Hematopoietic multipotent progenitor cell treated with erythropoietin and hydrocortisone succinate and interleukin-3 and kit ligand, for 17 days (in vitro differentiated cells): ENCODE measurements at regions not wholly inside any gene's neighbourhood (a gene's known extent, or its start where the extent isn't known, plus 50 kb on each side); places are given as distances from the start of the nearest gene placed in this dataset.

Experiments used
- DNase-seq: peaks from one replicate; pipeline ENCODE4 v3.0.0-alpha.2; 2015; ENCODE audit warnings: low spot score

- no peak for DNase-seq
Measured at GRCh38 chr1:228920831-228921230, 185.6 kb downstream of the RHOU start.

- DNase-seq, result no peak
Measured at GRCh38 chr1:228921481-228921880, 186.2 kb downstream of the RHOU start.

DNA sequence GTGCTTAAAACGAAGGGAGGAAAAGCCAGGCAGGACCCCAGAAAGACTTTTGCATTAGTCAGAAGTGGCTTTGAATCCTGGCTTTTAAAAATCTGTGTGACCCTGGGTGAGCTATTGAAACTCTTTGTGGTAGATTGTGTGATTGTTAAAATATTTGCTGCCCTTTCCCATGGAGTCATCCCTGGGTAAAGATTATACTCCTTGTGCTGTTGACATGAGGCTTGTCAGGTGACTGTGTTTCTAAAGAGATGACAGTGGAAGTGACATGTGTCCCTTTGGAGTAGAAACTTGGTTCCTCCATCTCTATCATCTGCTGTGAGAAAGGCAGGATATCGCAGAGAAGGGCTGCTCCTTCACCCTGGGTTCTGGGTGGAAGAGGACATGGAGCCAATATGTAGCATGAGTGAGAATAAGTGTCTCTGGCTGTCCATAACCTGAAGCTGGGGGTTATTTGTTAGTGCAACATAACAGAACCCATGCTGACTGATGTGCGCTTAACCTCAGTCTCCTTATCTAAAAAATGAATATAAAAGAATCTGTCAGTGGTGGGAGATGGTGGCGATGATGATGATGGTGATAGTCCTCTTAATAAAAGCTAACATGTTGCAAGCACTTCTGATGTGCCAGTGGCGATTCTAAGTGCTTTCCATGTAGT lies 187.6 kb downstream of the RHOU start:
- DNase-seq, result no peak

GRCh38 chr1:228923973-228924686 lies 188.9 kb downstream of the RHOU start:
- no peak for DNase-seq

GRCh38 chr1:228925691-228926090 lies 190.4 kb downstream of the RHOU start:
- DNase-seq, result no peak

DNA sequence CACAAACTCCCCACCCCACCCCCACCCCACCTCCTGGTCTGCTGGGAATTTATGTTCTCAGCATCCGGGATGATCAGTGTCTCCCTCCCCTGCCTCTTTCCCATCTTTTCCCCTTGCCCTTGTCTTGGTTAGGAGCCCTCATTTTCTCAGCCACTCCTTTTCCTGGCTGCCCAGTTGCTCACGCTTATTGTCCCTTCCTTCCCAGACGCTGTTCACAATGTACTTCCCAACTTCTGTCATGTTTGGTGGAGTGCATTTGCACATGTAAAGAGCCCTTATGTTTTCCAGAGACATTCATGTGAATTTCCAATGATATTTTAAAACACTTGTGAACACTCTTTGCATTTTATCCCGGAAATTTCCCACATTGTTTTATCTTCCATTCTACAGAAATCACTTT lies 192.1 kb downstream of the RHOU start:
- DNase-seq, result no peak

DNA sequence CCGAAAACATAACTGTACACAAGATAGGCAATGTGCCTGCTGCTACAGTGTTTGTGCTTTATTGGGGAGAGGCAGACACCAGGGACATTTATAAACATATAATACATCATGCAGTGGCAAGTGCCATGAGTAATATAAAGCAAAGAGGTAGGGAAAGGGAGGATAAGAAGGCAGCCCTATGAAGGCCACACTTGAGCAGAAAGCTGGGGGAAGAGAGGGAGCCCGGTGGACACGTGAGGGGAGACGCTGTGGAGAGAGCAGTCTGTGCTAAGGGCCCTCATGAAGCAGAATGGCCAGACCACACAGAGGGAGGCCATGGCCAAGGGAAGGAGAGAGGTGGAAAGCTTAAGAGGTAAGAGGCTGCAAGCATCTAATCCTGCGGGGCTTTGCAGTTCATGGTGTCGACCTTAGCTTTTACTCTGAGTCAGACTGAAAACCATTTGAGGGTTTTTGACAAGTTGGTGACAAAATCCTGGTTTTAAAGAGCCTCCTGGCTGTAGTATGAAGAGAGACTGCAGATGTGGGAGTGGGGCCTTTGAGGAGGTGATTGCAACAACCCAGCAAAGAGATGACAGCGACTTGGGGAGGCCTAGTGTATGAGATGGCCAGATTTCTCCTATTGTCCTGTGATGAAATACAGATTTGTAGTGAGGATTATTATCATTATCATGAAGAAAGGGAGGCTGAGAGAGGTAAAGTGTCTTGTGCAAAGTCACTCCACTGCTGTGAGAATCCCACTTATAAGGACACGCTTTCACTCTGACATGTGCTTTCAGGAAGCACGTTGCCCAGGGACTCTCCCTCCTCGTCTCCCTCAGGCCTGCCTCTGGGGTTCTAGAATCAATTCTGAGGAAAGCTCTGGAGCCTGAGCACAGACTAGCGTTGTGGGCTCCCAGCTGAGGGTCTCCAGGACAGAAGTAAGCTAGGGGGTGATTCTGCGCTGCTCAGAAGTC lies 192.9 kb downstream of the RHOU start:
- DNase-seq, result no peak

- DNase-seq, result no peak
Measured at GRCh38 chr1:228929476-228930027, 194.3 kb downstream of the RHOU start.

GRCh38 chr1:228930479-228930957 lies 195.2 kb downstream of the RHOU start:
- DNase-seq, result no peak

GRCh38 chr1:228933753-228934152 lies 198.5 kb downstream of the RHOU start:
- DNase-seq, result no peak

GRCh38 chr1:228935198-228935663 lies 200.0 kb downstream of the RHOU start:
- no peak for DNase-seq

- DNase-seq, result no peak
Measured at GRCh38 chr1:228935855-228936727, 200.8 kb downstream of the RHOU start.

DNA sequence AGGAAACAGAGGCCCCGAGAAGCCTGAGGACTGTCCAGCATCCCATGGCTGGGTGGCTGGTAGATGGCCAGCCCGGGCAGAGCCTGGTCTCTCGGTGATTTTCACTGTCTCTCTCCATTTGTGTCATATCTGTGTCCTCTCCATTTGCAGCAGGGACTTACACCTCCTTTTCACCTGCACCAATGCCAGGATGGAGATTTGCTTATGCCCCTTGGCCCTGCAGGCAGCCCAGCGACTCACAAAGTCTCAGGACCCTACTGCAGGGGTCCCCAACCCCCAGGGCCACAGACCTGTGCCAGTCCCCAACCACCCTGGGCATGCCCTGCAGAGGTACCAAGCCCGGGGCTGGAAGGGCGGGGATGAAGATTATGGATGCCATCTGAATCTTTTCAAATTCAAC lies 201.6 kb downstream of the RHOU start:
- DNase-seq, result no peak

DNA sequence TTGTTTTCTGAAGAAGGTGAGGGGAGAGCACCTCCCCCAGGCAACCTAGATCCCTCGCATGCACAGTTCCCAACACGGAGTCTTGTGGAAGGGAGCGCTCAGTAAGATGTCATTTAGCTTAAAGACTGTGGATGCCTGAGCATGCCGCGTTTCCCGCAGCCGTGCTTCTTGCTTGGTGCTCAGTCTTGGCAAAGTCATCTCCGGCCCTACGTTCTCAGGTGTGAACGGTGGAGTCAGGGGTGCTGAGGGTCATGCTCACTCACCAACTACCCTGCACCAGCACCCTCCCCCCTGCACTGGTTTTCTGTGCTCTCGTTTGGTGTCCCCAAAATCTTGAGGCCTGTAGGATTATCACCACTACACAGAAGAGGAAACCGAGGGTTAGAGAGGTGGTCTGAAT lies 202.1 kb downstream of the RHOU start:
- DNase-seq, result no peak

- DNase-seq, result no peak
Measured at GRCh38 chr1:228937851-228938536, 202.7 kb downstream of the RHOU start.

DNA sequence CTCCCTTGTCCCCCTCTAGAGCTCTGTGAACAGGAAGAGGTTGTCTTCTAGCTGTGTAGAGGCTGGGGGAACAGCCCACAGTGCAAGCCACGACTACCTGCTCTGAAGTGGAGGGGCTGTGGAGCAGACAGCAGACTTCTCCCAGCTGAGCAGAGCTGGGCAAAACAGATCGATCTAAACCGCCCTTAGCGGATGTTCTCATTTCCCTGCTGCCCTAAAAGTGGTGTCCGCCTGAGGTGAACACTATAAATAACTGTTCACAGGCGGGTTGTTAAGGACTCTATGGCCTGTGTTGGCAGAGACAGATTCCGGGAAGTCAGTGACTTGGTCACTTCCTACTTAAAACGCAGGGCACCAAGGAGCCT lies 203.2 kb downstream of the RHOU start:
- DNase-seq, result no peak

DNA sequence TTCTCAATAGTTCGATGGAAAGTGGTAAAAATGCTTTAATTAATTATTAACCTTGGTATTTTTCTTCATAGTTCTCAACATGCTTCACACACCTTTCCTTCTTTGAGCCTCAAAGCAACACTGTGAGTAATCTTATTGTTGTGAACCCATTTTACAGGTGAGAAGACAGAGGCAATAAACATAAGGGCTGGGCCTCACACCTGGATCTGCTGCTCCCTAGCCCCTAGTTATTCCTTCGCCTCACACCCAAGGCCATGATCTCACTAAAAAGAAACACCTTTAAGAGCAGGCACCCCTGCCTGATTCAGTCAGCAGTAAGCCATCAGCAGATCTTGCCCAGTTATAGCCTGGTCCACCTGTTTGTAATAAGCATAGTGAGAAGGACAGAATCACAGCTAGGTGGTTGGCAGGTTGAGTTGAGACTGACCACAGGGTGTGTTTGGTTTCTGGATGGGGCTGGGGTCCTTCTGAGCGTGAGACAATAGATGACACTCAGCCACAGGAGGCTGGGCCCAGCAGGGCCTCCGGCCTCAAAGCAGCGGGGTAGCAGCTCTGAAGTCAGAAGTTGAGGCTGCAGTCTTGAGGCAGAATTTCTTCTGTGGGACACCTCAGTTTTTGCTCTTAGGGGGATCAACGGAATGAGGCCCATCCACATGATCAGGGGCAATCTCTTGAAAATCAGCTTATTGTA lies 203.9 kb downstream of the RHOU start:
- DNase-seq, result no peak

- DNase-seq, result no peak
Measured at GRCh38 chr1:228939881-228940392, 204.7 kb downstream of the RHOU start.

DNA sequence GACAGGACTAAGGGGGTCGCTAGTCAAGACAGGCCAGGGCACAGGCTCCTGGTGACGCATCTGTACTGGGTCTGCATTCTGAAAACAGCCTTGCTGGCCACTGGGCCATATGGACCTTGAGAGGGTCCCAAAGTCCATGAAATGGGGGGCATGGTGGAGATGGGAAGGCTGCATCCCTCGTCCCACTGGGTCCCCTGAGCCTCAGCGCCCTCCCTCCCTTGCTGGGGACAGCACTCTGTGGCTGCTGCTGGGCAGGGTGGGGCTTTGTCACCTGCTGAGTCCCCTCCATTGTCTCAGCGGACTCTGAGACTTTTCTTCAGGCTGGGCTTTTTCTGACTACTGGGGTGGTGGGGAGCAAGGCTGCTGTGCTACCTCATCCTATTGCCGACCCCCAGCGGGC lies 205.2 kb downstream of the RHOU start:
- no peak for DNase-seq

DNA sequence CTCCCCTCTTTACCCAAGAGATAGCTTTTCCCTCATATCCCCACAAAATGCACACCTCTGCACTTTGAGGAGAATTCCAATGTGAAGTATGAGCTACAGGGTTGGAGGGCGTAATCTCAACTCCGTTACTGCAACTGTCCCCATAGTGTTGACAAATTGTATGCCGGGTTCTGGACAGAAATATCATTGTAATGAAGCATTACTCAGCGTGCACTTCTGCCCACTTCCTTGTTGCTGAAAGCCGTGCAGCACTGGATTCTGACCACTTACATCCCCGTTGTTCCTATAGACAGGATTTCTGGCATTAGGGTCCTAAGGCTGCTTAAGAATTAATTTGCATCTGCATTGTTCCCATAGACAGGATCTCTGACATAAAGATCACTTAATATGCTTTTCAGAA lies 205.6 kb downstream of the RHOU start:
- DNase-seq, result no peak
